ENCODE measurements at regions not wholly inside any gene's neighbourhood (a gene's known extent, or its start where the extent isn't known, plus 50 kb on each side); places are given as distances from the start of the nearest gene placed in this dataset.
"Not testable (repeated sequence)": the region's sequence is repeated elsewhere in the genome, so short reads cannot be mapped to it uniquely, and the experiment has no call there.

DNA sequence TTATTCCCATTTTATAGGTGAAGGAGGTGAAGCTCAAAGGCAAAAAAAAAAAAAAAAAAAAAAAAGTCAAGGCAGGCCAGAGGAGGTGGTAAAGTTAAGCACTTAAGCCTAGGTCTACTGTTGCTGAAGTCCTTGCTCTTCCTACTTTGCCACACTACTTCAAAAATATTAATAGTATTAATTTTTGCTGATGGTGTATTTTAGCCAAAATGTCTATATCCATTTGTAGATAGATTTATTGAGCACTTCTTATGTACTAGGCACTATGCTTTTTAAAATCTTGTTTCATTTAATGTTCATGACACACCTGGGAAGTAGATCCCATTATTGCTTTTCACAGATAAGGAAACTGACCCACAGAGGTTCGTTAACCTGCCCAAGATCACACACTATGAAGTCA, 247.1 kb upstream of the P2RY1 start:
- H3K36me3 ChIP-seq: no peaks in the 10 kb centered on the region

DNA sequence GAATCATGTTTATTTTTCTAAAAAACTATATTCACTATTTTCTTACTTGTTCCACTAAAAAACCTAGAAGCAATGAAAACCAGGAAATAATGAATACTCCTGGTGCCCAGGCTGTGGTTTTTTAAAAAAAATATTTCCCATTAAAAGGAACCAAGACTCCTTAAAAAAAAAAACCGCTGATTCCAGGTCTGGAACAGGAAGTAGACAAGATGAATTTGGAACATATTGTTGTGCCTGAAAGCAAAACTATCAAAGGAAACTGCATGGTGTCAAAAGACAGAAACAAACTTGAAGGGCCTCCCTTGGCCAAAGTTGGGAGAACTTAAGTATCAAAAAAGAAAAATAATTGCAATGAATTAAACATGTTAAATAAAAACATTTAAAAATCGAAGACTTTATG, 245.3 kb upstream of the P2RY1 start:
- H3K36me3 ChIP-seq: no peaks in the 10 kb centered on the region
- TF ChIP-seq, protein P1, sequence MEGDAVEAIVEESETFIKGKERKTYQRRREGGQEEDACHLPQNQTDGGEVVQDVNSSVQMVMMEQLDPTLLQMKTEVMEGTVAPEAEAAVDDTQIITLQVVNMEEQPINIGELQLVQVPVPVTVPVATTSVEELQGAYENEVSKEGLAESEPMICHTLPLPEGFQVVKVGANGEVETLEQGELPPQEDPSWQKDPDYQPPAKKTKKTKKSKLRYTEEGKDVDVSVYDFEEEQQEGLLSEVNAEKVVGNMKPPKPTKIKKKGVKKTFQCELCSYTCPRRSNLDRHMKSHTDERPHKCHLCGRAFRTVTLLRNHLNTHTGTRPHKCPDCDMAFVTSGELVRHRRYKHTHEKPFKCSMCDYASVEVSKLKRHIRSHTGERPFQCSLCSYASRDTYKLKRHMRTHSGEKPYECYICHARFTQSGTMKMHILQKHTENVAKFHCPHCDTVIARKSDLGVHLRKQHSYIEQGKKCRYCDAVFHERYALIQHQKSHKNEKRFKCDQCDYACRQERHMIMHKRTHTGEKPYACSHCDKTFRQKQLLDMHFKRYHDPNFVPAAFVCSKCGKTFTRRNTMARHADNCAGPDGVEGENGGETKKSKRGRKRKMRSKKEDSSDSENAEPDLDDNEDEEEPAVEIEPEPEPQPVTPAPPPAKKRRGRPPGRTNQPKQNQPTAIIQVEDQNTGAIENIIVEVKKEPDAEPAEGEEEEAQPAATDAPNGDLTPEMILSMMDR (IDR thresholded peaks at IDR 0.05; ENCODE audit: low read depth, low read length): no peak

More for the DNA sequence above, 247.1 kb upstream of the P2RY1 start:
- TF ChIP-seq, protein P1 (IDR thresholded peaks at IDR 0.05; ENCODE audit: low read depth, low read length): no peak
- Histone ChIP-seq H3K27me3 (no peaks in the 10 kb centered on the region), H3K4me1 (ENCODE audit: low read depth) (no peaks in the 10 kb centered on the region), H3K27ac (no peak overlapping the region), H3K9me3 (ENCODE audit: low read depth) (no peaks in the 10 kb centered on the region), H3K4me3 (no peak overlapping the region)
- DNase-seq (ENCODE audit: low read depth in 1 of 2, low spot score in 1 of 2): no peak

DNA sequence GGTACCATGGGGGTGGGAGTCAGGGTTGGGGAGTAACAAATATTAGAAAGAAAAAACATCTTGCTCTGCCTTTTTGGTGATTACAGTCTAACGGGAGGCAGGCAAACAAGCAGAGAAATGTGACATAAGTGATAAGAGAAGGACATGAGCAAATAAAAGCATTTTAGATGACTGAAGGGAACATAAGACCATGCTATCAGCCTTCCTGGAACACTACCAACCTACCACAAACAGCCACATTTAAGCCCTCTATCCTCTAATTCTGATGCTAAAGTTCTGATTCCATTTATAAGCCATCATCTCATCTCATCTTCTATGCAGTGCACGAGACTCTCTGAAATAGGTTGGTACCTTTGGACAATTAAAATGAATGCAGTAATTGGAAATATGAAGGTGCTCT, 243.4 kb upstream of the P2RY1 start:
- Histone ChIP-seq H3K36me3 (no peaks in the 10 kb centered on the region), H3K4me3 (no peak overlapping the region), H3K27ac (no peak overlapping the region), H3K4me1 (ENCODE audit: low read depth) (no peaks in the 10 kb centered on the region), H3K9me3 (ENCODE audit: low read depth) (no peaks in the 10 kb centered on the region), H3K27me3 (no peaks in the 10 kb centered on the region)
- TF ChIP-seq, protein P1 (IDR thresholded peaks at IDR 0.05; ENCODE audit: low read depth, low read length): no peak
- DNase-seq (ENCODE audit: low read depth in 1 of 2, low spot score in 1 of 2): no peak

More for the DNA sequence above, 245.3 kb upstream of the P2RY1 start:
- H3K4me3 ChIP-seq: no peak overlapping the region
- peak in 1 of 2 donors; percentile 40 for DNase-seq (ENCODE audit: low read depth in 1 of 2, low spot score in 1 of 2)
- H3K9me3 ChIP-seq (ENCODE audit: low read depth): no peaks in the 10 kb centered on the region
- H3K27ac ChIP-seq: no peak overlapping the region
- no peaks in the 10 kb centered on the region for H3K4me1 ChIP-seq (ENCODE audit: low read depth)
- H3K27me3 ChIP-seq: no peaks in the 10 kb centered on the region

DNA sequence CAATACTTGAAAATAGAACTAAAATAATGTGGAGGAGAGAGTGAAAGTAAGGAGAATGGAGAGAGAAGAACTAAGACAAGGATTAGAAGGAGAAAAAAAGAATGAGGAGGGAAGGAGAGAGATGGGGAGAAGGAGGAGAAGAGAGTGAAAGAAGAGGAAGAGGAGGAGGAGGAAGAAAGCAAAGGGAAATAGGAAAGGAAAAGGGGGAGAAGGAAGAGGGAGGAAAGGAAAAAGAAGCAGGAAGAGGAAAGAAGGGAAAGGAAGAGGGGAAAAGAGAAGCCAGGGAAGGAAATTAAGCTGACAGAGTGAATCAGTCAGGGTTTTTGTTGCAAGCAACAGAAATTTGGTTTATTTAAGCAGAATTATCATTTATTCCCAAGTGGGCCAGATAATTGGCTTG, 241.7 kb upstream of the P2RY1 start:
- Histone ChIP-seq H3K27ac (no peak overlapping the region), H3K36me3 (no peaks in the 10 kb centered on the region), H3K27me3 (no peaks in the 10 kb centered on the region), H3K4me3 (no peak overlapping the region), H3K9me3 (ENCODE audit: low read depth) (no peaks in the 10 kb centered on the region), H3K4me1 (ENCODE audit: low read depth) (no peaks in the 10 kb centered on the region)
- TF ChIP-seq, protein P1 (IDR thresholded peaks at IDR 0.05; ENCODE audit: low read depth, low read length): no peak
- DNase-seq (ENCODE audit: low read depth in 1 of 2, low spot score in 1 of 2): no peak

DNA sequence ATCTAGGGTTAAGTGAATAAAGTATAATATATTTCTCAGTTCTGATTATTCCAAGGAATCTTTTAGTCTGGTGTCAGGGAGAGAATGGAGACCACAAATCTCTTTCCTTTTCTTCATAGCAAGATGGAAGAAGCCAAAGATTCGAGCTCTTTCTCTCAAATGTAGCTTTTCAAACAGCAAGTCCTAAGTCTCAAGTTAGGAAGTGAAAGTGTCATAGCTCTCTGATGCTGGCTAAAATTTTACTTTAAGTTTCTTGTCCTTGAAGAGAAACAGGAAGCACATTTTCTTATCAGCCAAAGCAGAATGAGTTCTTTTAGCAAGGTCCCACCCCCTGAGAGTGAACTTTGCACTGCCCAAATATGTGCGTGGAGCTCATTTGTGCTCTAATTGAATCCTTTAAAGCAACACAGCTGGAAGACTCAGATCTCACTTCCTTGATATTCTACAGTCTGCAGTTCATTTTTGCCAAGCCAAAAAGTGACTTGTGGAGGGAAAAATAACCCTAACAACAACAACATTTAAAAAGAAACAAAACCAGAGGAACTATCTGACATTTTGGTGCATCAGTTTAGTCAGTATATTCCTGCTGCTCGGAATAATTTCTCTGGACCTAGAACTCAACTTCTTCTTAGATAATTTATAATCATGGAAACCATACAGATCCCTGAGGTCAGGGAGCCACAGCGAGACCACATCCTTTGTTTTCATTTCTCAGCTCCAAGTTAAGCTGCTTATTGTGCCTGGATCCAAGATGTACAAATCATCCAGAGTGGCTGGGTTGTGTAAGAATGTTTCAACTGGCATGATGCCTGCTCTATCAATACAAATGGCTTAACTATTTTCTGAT, 238.7 kb upstream of the P2RY1 start:
- Histone ChIP-seq H3K4me3 (no peak overlapping the region), H3K9me3 (ENCODE audit: low read depth) (no peaks in the 10 kb centered on the region), H3K36me3 (no peaks in the 10 kb centered on the region), H3K4me1 (ENCODE audit: low read depth) (no peaks in the 10 kb centered on the region), H3K27ac (no peak overlapping the region), H3K27me3 (no peaks in the 10 kb centered on the region)
- TF ChIP-seq, protein P1 (IDR thresholded peaks at IDR 0.05; ENCODE audit: low read depth, low read length): no peak
- peak; percentile 19 to 90 for DNase-seq (ENCODE audit: low read depth in 1 of 2, low spot score in 1 of 2)

DNA sequence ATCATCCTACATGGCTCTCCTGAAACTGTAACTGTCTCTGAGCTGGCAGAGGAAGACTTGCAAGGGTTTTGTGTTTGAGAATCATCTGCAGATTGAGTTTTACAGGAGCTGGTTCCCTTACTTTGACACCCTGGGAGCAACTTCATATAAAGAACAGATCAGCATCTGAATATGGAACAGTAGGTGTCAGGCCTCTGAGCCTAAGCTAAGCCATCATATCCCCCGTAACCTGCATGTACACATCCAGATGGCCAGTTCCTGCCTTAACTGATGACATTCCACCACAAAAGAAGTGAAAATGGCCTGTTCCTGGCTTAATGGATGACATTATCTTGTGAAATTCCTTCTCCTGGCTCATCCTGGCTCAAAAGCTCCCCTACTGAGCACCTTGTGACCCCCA, 238.1 kb upstream of the P2RY1 start:
- H3K4me3 ChIP-seq; DNase-seq (ENCODE audit: low read depth in 1 of 2, low spot score in 1 of 2); H3K27me3 ChIP-seq; H3K27ac ChIP-seq; H3K4me1 ChIP-seq (ENCODE audit: low read depth); H3K36me3 ChIP-seq; H3K9me3 ChIP-seq (ENCODE audit: low read depth): not testable (repeated sequence)
